Right renal cortex interstitium (tissue), 3 donors: ENCODE measurements at regions not wholly inside any gene's neighbourhood (a gene's known extent, or its start where the extent isn't known, plus 50 kb on each side); places are given as distances from the start of the nearest gene placed in this dataset.
"Not testable (repeated sequence)": the region's sequence is repeated elsewhere in the genome, so short reads cannot be mapped to it uniquely, and the experiment has no call there.

Experiments
- DNase-seq, 3 donors: peaks; one replicate each; pipeline ENCODE4 v3.0.0-alpha.2; 2013; ENCODE audit warnings: low read depth in 3 of 3, low spot score in 2 of 3

- no peak for DNase-seq
These were observed 482.6 kb upstream of the PCDH20 start for GRCh38 chr13:61898207-61898606.

- DNase-seq = no peak
These were observed 475.8 kb upstream of the PCDH20 start for GRCh38 chr13:61891401-61891800.

GRCh38 chr13:61884830-61885229, 469.2 kb upstream of the PCDH20 start:
- DNase-seq = no peak

- DNase-seq = no peak
These were observed 465.1 kb upstream of the PCDH20 start for GRCh38 chr13:61880578-61881283.

- DNase-seq = not testable (repeated sequence)
These were observed 462.9 kb upstream of the PCDH20 start for GRCh38 chr13:61878565-61878964.

GRCh38 chr13:61874970-61875579, 459.4 kb upstream of the PCDH20 start:
- no peak for DNase-seq

GRCh38 chr13:61873717-61874116, 458.1 kb upstream of the PCDH20 start:
- no peak for DNase-seq

- no peak for DNase-seq
These were observed 441.5 kb upstream of the PCDH20 start for GRCh38 chr13:61857198-61857597.

GRCh38 chr13:61852116-61852619, 436.5 kb upstream of the PCDH20 start:
- DNase-seq = no peak

- no peak for DNase-seq
These were observed 435.1 kb upstream of the PCDH20 start for GRCh38 chr13:61850794-61851193.

- no peak for DNase-seq
These were observed 422.9 kb upstream of the PCDH20 start for GRCh38 chr13:61838568-61838967.

- DNase-seq = no peak
These were observed 417.6 kb upstream of the PCDH20 start for GRCh38 chr13:61833228-61833627.

- DNase-seq = no peak
These were observed 415.4 kb upstream of the PCDH20 start for GRCh38 chr13:61831026-61831425.

GRCh38 chr13:61830475-61830874, 414.8 kb upstream of the PCDH20 start:
- DNase-seq = no peak

- no peak for DNase-seq
These were observed 408.5 kb upstream of the PCDH20 start for GRCh38 chr13:61824168-61824567.

GRCh38 chr13:61812286-61812685, 396.6 kb upstream of the PCDH20 start:
- DNase-seq = no peak

GRCh38 chr13:61810065-61810464, 394.4 kb upstream of the PCDH20 start:
- no peak for DNase-seq

- DNase-seq = no peak
These were observed 381.7 kb upstream of the PCDH20 start for GRCh38 chr13:61797397-61797796.

GRCh38 chr13:61795580-61795979, 379.9 kb upstream of the PCDH20 start:
- DNase-seq = no peak

- DNase-seq = no peak
These were observed 363.8 kb upstream of the PCDH20 start for GRCh38 chr13:61779456-61779855.

GRCh38 chr13:61778531-61778930, 362.9 kb upstream of the PCDH20 start:
- no peak for DNase-seq

GRCh38 chr13:61777899-61778298, 362.2 kb upstream of the PCDH20 start:
- DNase-seq = no peak
